Muscle layer of duodenum (tissue), 2 donors: ENCODE measurements at regions not wholly inside any gene's neighbourhood (a gene's known extent, or its start where the extent isn't known, plus 50 kb on each side); places are given as distances from the start of the nearest gene placed in this dataset.

Experiments
- H3K27ac ChIP-seq: one replicate; pipeline ENCODE4 v1.7.0; 2013; ENCODE audit warnings: mild to moderate bottlenecking, low read length
- H3K27me3 ChIP-seq: one replicate; pipeline ENCODE4 v1.7.0; 2013; ENCODE audit warnings: low read depth, mild to moderate bottlenecking, control low read depth, low read length
- H3K36me3 ChIP-seq, 2 donors: one replicate each; pipeline ENCODE4 v1.7.0; 2013; ENCODE audit warnings: low read length in 2 of 2, control low read depth in 1 of 2, mild to moderate bottlenecking in 1 of 2; ENCODE audit not compliant: insufficient read depth in 2 of 2, control insufficient read depth in 1 of 2
- H3K4me1 ChIP-seq, 2 donors: one replicate each; pipeline ENCODE4 v1.7.0; 2013; ENCODE audit warnings: low read length in 2 of 2, mild to moderate bottlenecking in 2 of 2, control low read depth in 1 of 2, moderate library complexity in 1 of 2; ENCODE audit not compliant: insufficient read depth in 2 of 2, control insufficient read depth in 1 of 2
- H3K4me3 ChIP-seq, 2 donors: one replicate each; pipeline ENCODE4 v1.7.0; 2013; ENCODE audit warnings: low read length in 2 of 2, low read depth in 1 of 2, mild to moderate bottlenecking in 1 of 2
- H3K9me3 ChIP-seq, 2 donors: one replicate each; pipeline ENCODE4 v1.7.0; 2013; ENCODE audit warnings: low read length in 2 of 2, control low read depth in 1 of 2, mild to moderate bottlenecking in 1 of 2; ENCODE audit not compliant: control insufficient read depth in 1 of 2
- donor health status: healthy.

- Histone ChIP-seq H3K36me3 (no peaks in the 10 kb centered on the region), H3K9me3 (peaks cover 0 to 7% of the 10 kb centered on the region in 2 donors), H3K4me1 (no peaks in the 10 kb centered on the region), H3K27ac (no peak overlapping the region), H3K4me3 (no peak overlapping the region), H3K27me3 (no peaks in the 10 kb centered on the region)
These were observed 53.8 kb downstream of the FZD10 start for GRCh38 chr12:130216031-130216430.

GRCh38 chr12:130218682-130219081, 56.4 kb downstream of the FZD10 start:
- H3K9me3 ChIP-seq: peaks cover 0 to under 1% of the 10 kb centered on the region in 2 donors
- H3K27ac ChIP-seq: no peak overlapping the region
- no peaks in the 10 kb centered on the region for H3K27me3 ChIP-seq
- H3K36me3 ChIP-seq: no peaks in the 10 kb centered on the region
- H3K4me1 ChIP-seq: no peaks in the 10 kb centered on the region
- no peak overlapping the region for H3K4me3 ChIP-seq

GRCh38 chr12:130219929-130220705, 57.9 kb downstream of the FZD10 start:
- H3K27me3 ChIP-seq: no peaks in the 10 kb centered on the region
- H3K36me3 ChIP-seq: no peaks in the 10 kb centered on the region
- no peaks in the 10 kb centered on the region for H3K9me3 ChIP-seq
- no peak overlapping the region for H3K4me3 ChIP-seq
- no peaks in the 10 kb centered on the region for H3K4me1 ChIP-seq
- H3K27ac ChIP-seq: no peak overlapping the region

- H3K9me3 ChIP-seq: no peaks in the 10 kb centered on the region
- H3K4me1 ChIP-seq: no peaks in the 10 kb centered on the region
- no peaks in the 10 kb centered on the region for H3K27me3 ChIP-seq
- H3K36me3 ChIP-seq: no peaks in the 10 kb centered on the region
- no peak overlapping the region for H3K27ac ChIP-seq
- H3K4me3 ChIP-seq: no peak overlapping the region
These were observed 58.4 kb downstream of the FZD10 start for GRCh38 chr12:130220706-130221100.

GRCh38 chr12:130222519-130223218, 60.4 kb downstream of the FZD10 start:
- no peaks in the 10 kb centered on the region for H3K27me3 ChIP-seq
- no peaks in the 10 kb centered on the region for H3K4me1 ChIP-seq
- no peaks in the 10 kb centered on the region for H3K36me3 ChIP-seq
- no peak overlapping the region for H3K27ac ChIP-seq
- no peak overlapping the region for H3K4me3 ChIP-seq
- H3K9me3 ChIP-seq: no peaks in the 10 kb centered on the region

- H3K4me1 ChIP-seq: no peaks in the 10 kb centered on the region
These were observed 61.5 kb downstream of the FZD10 start for GRCh38 chr12:130223767-130224244.

GRCh38 chr12:130224613-130225012, 62.3 kb downstream of the FZD10 start:
- no peaks in the 10 kb centered on the region for H3K27me3 ChIP-seq
- no peak overlapping the region for H3K27ac ChIP-seq
- H3K4me3 ChIP-seq: no peak overlapping the region
- no peaks in the 10 kb centered on the region for H3K4me1 ChIP-seq
- H3K9me3 ChIP-seq: peaks cover 0 to 4% of the 10 kb centered on the region in 2 donors
- no peaks in the 10 kb centered on the region for H3K36me3 ChIP-seq

More at GRCh38 chr12:130223767-130224244, 61.5 kb downstream of the FZD10 start:
- H3K27me3 ChIP-seq: no peaks in the 10 kb centered on the region
- no peak overlapping the region for H3K27ac ChIP-seq
- H3K9me3 ChIP-seq: peaks cover 0 to 4% of the 10 kb centered on the region in 2 donors
- H3K4me3 ChIP-seq: no peak overlapping the region
- H3K36me3 ChIP-seq: no peaks in the 10 kb centered on the region

GRCh38 chr12:130225347-130225746, 63.1 kb downstream of the FZD10 start:
- Histone ChIP-seq H3K36me3 (no peaks in the 10 kb centered on the region), H3K4me1 (no peaks in the 10 kb centered on the region), H3K9me3 (peaks cover 0 to 4% of the 10 kb centered on the region in 2 donors), H3K27ac (no peak overlapping the region), H3K27me3 (no peaks in the 10 kb centered on the region), H3K4me3 (no peak overlapping the region)

GRCh38 chr12:130226126-130226525, 63.9 kb downstream of the FZD10 start:
- peaks cover 0 to 10% of the 10 kb centered on the region in 2 donors for H3K9me3 ChIP-seq
- H3K36me3 ChIP-seq: no peaks in the 10 kb centered on the region
- no peaks in the 10 kb centered on the region for H3K27me3 ChIP-seq
- no peaks in the 10 kb centered on the region for H3K4me1 ChIP-seq
- no peak overlapping the region for H3K4me3 ChIP-seq
- H3K27ac ChIP-seq: no peak overlapping the region

- H3K9me3 ChIP-seq: peaks cover 0 to 12% of the 10 kb centered on the region in 2 donors
- H3K36me3 ChIP-seq: no peaks in the 10 kb centered on the region
- no peak overlapping the region for H3K4me3 ChIP-seq
- no peak overlapping the region for H3K27ac ChIP-seq
- H3K27me3 ChIP-seq: no peaks in the 10 kb centered on the region
- H3K4me1 ChIP-seq: no peaks in the 10 kb centered on the region
These were observed 64.5 kb downstream of the FZD10 start for GRCh38 chr12:130226771-130227170.

GRCh38 chr12:130227641-130228040, 65.4 kb downstream of the FZD10 start:
- no peaks in the 10 kb centered on the region for H3K36me3 ChIP-seq
- no peaks in the 10 kb centered on the region for H3K27me3 ChIP-seq
- H3K4me1 ChIP-seq: no peaks in the 10 kb centered on the region
- peaks cover 0 to 18% of the 10 kb centered on the region in 2 donors for H3K9me3 ChIP-seq
- H3K4me3 ChIP-seq: no peak overlapping the region
- H3K27ac ChIP-seq: no peak overlapping the region
